GM12872 (cell line): ENCODE measurements at regions not wholly inside any gene's neighbourhood (a gene's known extent, or its start where the extent isn't known, plus 50 kb on each side); places are given as distances from the start of the nearest gene placed in this dataset.

Source experiments
- TF ChIP-seq, protein P1 (sequence below): IDR thresholded peaks from 3 replicates; pipeline ENCODE4 v1.5.1; 2011; ENCODE audit warnings: low read depth, mild to moderate bottlenecking, low read length, moderate library complexity; ENCODE audit not compliant: insufficient read depth

GRCh38 chr21:41665766-41666595 is 100.9 kb downstream of the RIPK4 start:
- TF ChIP-seq, protein P1, sequence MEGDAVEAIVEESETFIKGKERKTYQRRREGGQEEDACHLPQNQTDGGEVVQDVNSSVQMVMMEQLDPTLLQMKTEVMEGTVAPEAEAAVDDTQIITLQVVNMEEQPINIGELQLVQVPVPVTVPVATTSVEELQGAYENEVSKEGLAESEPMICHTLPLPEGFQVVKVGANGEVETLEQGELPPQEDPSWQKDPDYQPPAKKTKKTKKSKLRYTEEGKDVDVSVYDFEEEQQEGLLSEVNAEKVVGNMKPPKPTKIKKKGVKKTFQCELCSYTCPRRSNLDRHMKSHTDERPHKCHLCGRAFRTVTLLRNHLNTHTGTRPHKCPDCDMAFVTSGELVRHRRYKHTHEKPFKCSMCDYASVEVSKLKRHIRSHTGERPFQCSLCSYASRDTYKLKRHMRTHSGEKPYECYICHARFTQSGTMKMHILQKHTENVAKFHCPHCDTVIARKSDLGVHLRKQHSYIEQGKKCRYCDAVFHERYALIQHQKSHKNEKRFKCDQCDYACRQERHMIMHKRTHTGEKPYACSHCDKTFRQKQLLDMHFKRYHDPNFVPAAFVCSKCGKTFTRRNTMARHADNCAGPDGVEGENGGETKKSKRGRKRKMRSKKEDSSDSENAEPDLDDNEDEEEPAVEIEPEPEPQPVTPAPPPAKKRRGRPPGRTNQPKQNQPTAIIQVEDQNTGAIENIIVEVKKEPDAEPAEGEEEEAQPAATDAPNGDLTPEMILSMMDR = no peak

GRCh38 chr21:41664881-41665765 is 101.7 kb downstream of the RIPK4 start:
- TF ChIP-seq, protein P1 = no peak

GRCh38 chr21:41663805-41664788 is 102.8 kb downstream of the RIPK4 start:
- TF ChIP-seq, protein P1 = no peak

GRCh38 chr21:41662761-41663160 is 104.1 kb downstream of the RIPK4 start:
- TF ChIP-seq, protein P1 = no peak

DNA sequence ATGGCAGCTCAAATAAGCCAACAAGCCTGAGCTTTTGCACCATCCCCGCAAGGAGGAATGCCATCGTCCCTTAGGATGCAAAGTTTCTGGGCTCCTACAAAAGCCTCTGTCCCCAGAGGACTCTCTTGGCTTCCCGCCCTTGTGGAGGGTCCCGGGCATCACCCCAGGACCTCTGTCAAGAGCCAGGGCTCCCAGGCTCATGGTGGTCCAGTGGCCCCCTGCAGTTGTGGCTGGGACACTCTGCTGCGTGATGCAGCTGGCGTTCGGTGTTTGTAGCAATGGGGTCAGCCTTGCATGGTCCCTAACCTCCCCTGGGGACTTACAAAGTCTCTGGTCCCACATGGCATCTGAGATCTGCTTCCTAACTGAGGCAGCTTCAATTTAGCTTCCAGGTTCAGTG is 104.7 kb downstream of the RIPK4 start:
- TF ChIP-seq, protein P1 = no peak

- TF ChIP-seq, protein P1 = no peak
Measured at GRCh38 chr21:41660748-41661147, 106.1 kb downstream of the RIPK4 start.
